H1 (cell line): ENCODE measurements at regions not wholly inside any gene's neighbourhood (a gene's known extent, or its start where the extent isn't known, plus 50 kb on each side); places are given as distances from the start of the nearest gene placed in this dataset.

ENCODE experiments used
- BACH1 ChIP-seq: IDR thresholded peaks from 2 replicates; pipeline ENCODE4 v1.6.1; 2012; ENCODE audit warnings: low read length, improper control_type of control experiment
- CHD7 ChIP-seq: fragments of 300-600 bp; sonication (generic); IDR thresholded peaks from 2 replicates; pipeline ENCODE4 v1.7.1; 2012; ENCODE audit warnings: low read length, moderate library complexity, mild to moderate bottlenecking, inconsistent platforms; ENCODE audit not compliant: insufficient replicate concordance
- CREB1 ChIP-seq: IDR thresholded peaks from 2 replicates; pipeline ENCODE4 v1.6.1; 2012; ENCODE audit warnings: inconsistent platforms
- CTBP2 ChIP-seq: IDR thresholded peaks from 2 replicates; pipeline ENCODE4 v1.7.0; 2011; ENCODE audit warnings: borderline replicate concordance, mild to moderate bottlenecking, moderate library complexity, mixed read lengths, low read length; ENCODE audit not compliant: insufficient read depth, insufficient read length
- HDAC6 ChIP-seq: IDR thresholded peaks from one replicate; pipeline ENCODE4 v1.7.1; 2012; ENCODE audit warnings: low read depth, mild to moderate bottlenecking, inconsistent platforms, low read length, moderate library complexity
- KDM1A ChIP-seq: fragments of 200-600, 300-600 bp; sonication (generic); IDR thresholded peaks from 2 replicates; pipeline ENCODE4 v1.7.1; 2016; ENCODE audit warnings: mild to moderate bottlenecking, low read length, borderline replicate concordance
- NRF1 ChIP-seq: IDR thresholded peaks from 2 replicates; pipeline ENCODE4 v1.6.1; 2011; ENCODE audit warnings: mild to moderate bottlenecking, low read depth, low read length, improper control_type of control experiment
- POLR2AphosphoS5 ChIP-seq: IDR thresholded peaks from 2 replicates; pipeline ENCODE4 v1.6.1; 2011; ENCODE audit warnings: low read depth, low read length
- SIX5 ChIP-seq: IDR thresholded peaks from 2 replicates; pipeline ENCODE4 v1.6.1; 2011; ENCODE audit warnings: mild to moderate bottlenecking, low read depth, low read length
- SP2 ChIP-seq: IDR thresholded peaks from 2 replicates; pipeline ENCODE4 v1.6.1; 2012; ENCODE audit warnings: mild to moderate bottlenecking, low read length, inconsistent platforms

DNA sequence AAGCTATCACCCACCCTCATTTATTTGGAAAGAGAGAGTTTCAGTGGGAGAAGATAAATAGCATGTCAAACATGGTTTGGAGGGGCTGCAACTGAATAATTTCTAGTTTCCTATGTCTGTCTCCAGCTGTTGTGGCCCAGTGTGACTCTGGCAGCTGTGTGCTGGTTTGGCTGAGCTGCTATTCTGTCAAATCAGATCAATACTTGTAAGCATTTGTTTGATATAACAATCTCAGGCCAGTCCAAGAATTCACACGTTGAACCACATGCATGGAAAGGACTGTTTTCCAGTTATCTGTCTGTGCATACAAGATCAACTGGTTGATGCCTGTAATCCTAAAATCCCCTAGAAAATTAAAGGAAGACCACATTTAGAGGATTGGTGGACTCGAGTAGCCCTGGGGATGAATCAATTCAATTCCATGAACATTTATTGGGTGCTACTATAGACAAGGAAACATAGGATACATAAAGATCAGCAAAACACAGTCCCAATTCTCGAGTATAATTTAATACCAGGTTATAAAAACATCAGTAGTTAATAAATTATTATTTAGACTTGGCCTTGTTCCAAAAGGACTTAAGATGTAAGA lies 209.0 kb upstream of the PARD3B start (continued):
- TF ChIP-seq CHD7 = no peak
- no peak for TF ChIP-seq NRF1
- no peak for TF ChIP-seq CTBP2
- no peak for TF ChIP-seq POLR2AphosphoS5
- TF ChIP-seq CREB1 = no peak
- no peak for TF ChIP-seq SP2
- no peak for TF ChIP-seq HDAC6
- no peak for TF ChIP-seq SIX5
- no peak for TF ChIP-seq KDM1A
- TF ChIP-seq BACH1 = no peak
